Astrocyte (in vitro differentiated cells and primary cell): ENCODE measurements at regions not wholly inside any gene's neighbourhood (a gene's known extent, or its start where the extent isn't known, plus 50 kb on each side); places are given as distances from the start of the nearest gene placed in this dataset.

ENCODE experiments used
- CTCF ChIP-seq: IDR thresholded peaks from 2 replicates; pipeline ENCODE4 v1.5.1; 2011; ENCODE audit warnings: low read depth, mild to moderate bottlenecking, inconsistent platforms, low read length, moderate library complexity; ENCODE audit not compliant: insufficient read depth
- EZH2 ChIP-seq: IDR thresholded peaks from 2 replicates; pipeline ENCODE4 v1.6.1; 2012; ENCODE audit warnings: mild to moderate bottlenecking, low read length, inconsistent platforms; ENCODE audit not compliant: insufficient read depth

GRCh38 chr11:90788961-90789360 lies 566.1 kb upstream of the CHORDC1 start:
- TF ChIP-seq EZH2 (no peak), CTCF (no peak)
